Stomach (tissue), 8 donors: ENCODE measurements at regions not wholly inside any gene's neighbourhood (a gene's known extent, or its start where the extent isn't known, plus 50 kb on each side); places are given as distances from the start of the nearest gene placed in this dataset.

Source experiments
- DNase-seq, 2 donors: peaks; one replicate each; pipeline versions ENCODE4 v3.0.0 to v3.0.0-alpha.2; 2013 to 2019
- H3K27ac ChIP-seq, 5 donors: fragments of 200-600 bp in 4 of 5; sonication (generic) in 4 of 5; one replicate each; pipeline ENCODE4 v1.5.1; 2013 to 2019; ENCODE audit warnings: mild to moderate bottlenecking in 1 of 5, moderate library complexity in 1 of 5
- H3K27me3 ChIP-seq, 3 donors: fragments of 200-600 bp; sonication (generic); one replicate each; pipeline ENCODE4 v1.5.1; 2017 to 2019; ENCODE audit warnings: mixed run types in 1 of 3
- H3K36me3 ChIP-seq, 4 donors: fragments of 200-600 bp; sonication (generic); 1 replicate in 3 of 4; 2 replicates in 1 of 4; pipeline ENCODE4 v1.5.1; 2016 to 2019
- H3K4me1 ChIP-seq, 4 donors: fragments of 200-600 bp; sonication (generic); one replicate each; pipeline ENCODE4 v1.5.1; 2016 to 2019
- H3K4me3 ChIP-seq, 4 donors: fragments of 200-600 bp; sonication (generic) in 3 of 4; one replicate each; pipeline ENCODE4 v1.5.1; 2016 to 2019; ENCODE audit warnings: mild to moderate bottlenecking in 1 of 4
- H3K9me3 ChIP-seq, 4 donors: fragments of 200-600 bp; sonication (generic); one replicate each; pipeline ENCODE4 v1.5.1; 2016 to 2019
- EP300 ChIP-seq: sonication (generic); formaldehyde crosslinking; IDR thresholded peaks from one replicate; pipeline ENCODE4 v1.6.1; 2017; ENCODE audit warnings: antibody characterized with exemption
- POLR2A ChIP-seq, 4 donors: fragments of 450-650 bp; IDR thresholded peaks; one replicate each; pipeline ENCODE4 v1.6.1; 2016; ENCODE audit warnings: antibody characterized with exemption in 4 of 4, control low read depth in 2 of 4, mild to moderate bottlenecking in 1 of 4, moderate library complexity in 1 of 4
- POLR2AphosphoS5 ChIP-seq, 3 donors: sonication (generic); formaldehyde crosslinking; IDR thresholded peaks; one replicate each; pipeline ENCODE4 v1.6.1; 2016; ENCODE audit warnings: antibody characterized with exemption in 3 of 3
- WGBS, 5 donors: extraction: QIAGEN DNeasy Blood & Tissue Kit in 3 of 5; methylation state at CpG; one replicate each; pipeline versions ENCODE4 v1.1.5 to v1.1.7; 2013 to 2018; 5-methylcytosine and 5-hydroxymethylcytosine counted together
- intact Hi-C: fragments of 100-400 bp; cut with DNase I; formaldehyde crosslinking; loops from one replicate; pipeline ENCODE4 v1.15.1; 2023; ENCODE audit warnings: low total_unique reads
- TF ChIP-seq, protein P1 (sequence below), 7 experiments: fragments of 450-650 bp in 4 of 7; fragments of 200-600 bp in 3 of 7; sonication (generic) in 3 of 7; IDR thresholded peaks; one replicate each; pipeline ENCODE4 v1.5.1; 2016 to 2019; ENCODE audit warnings: antibody characterized with exemption in 7 of 7, control low read depth in 2 of 7, mild to moderate bottlenecking in 1 of 7
- donor health status: healthy with polysubstance abuse.
- donor health status: Bipolar disorder and iron deficiency.
- donor health status: healthy.

DNA sequence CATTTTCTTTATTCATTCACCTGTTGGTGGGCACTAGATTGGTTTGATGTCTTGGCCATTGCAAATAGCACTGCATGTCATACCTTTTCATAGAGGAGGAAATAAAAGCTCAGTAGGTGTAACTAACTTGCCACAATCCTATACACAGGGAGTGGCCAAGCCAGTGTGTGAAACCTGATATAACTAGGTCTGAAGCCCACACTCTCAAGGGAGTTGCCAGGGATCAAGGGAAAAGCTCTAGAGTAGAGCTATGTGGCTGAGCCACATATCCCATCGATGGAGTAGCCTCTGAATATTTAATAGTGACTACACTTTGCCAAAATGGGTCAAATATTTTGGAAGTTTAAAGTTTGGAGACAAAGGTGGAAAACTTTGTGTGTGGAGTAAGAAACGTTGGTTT lies 66.1 kb upstream of the TSHZ3 start:
- Histone ChIP-seq H3K4me1 (no peaks in the 10 kb centered on the region), H3K36me3 (no peaks in the 10 kb centered on the region), H3K4me3 (no peak overlapping the region), H3K27ac (no peak overlapping the region), H3K9me3 (no peaks in the 10 kb centered on the region), H3K27me3 (peaks cover 0 to 15% (median 0%) of the 10 kb centered on the region in 3 donors)
- 52 to 71% (median 58%) methylated on average over 2 of the region's 2 CpGs for WGBS, 5 donors
- intact Hi-C loops = no loop called here
- DNase-seq = no peak
- TF ChIP-seq EP300 = no peak
- TF ChIP-seq, protein P1, sequence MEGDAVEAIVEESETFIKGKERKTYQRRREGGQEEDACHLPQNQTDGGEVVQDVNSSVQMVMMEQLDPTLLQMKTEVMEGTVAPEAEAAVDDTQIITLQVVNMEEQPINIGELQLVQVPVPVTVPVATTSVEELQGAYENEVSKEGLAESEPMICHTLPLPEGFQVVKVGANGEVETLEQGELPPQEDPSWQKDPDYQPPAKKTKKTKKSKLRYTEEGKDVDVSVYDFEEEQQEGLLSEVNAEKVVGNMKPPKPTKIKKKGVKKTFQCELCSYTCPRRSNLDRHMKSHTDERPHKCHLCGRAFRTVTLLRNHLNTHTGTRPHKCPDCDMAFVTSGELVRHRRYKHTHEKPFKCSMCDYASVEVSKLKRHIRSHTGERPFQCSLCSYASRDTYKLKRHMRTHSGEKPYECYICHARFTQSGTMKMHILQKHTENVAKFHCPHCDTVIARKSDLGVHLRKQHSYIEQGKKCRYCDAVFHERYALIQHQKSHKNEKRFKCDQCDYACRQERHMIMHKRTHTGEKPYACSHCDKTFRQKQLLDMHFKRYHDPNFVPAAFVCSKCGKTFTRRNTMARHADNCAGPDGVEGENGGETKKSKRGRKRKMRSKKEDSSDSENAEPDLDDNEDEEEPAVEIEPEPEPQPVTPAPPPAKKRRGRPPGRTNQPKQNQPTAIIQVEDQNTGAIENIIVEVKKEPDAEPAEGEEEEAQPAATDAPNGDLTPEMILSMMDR (IDR thresholded peaks at IDR 0.05) = no peak
- no peak for TF ChIP-seq POLR2A (IDR thresholded peaks at IDR 0.05)
- no peak for TF ChIP-seq POLR2AphosphoS5 (IDR thresholded peaks at IDR 0.05)

DNA sequence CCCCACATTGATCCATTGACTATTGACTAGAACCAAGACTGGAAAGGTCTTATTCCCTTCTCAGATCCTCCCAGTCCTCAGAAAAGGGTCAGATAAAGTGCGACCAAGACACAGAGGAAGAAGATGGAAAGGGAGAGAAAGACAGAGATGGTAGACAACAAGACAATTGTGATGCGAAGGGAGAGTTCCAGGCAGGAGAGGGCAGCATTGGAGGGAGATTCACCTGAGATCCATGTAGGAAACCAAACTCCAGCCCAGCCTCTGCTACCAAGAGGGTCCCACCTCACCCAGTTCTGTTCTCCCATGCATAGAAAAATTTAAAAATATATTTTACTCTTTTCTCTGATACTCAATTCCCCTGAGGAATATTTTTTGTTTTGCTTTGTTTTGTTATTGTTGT lies 67.3 kb upstream of the TSHZ3 start:
- no peaks in the 10 kb centered on the region for H3K4me1 ChIP-seq
- H3K9me3 ChIP-seq = no peaks in the 10 kb centered on the region
- H3K27ac ChIP-seq = no peak overlapping the region
- 78 to 94% (median 87%) methylated on average over 2 of the region's 2 CpGs for WGBS, 5 donors
- peaks cover 0 to 15% (median 0%) of the 10 kb centered on the region in 3 donors for H3K27me3 ChIP-seq
- H3K36me3 ChIP-seq = no peaks in the 10 kb centered on the region
- no peak for DNase-seq
- TF ChIP-seq POLR2AphosphoS5 (IDR thresholded peaks at IDR 0.05) (no peak), EP300 (no peak), POLR2A (IDR thresholded peaks at IDR 0.05) (no peak)
- TF ChIP-seq, protein P1 (IDR thresholded peaks at IDR 0.05) = no peak
- intact Hi-C loops = no loop called here
- H3K4me3 ChIP-seq = no peak overlapping the region

DNA sequence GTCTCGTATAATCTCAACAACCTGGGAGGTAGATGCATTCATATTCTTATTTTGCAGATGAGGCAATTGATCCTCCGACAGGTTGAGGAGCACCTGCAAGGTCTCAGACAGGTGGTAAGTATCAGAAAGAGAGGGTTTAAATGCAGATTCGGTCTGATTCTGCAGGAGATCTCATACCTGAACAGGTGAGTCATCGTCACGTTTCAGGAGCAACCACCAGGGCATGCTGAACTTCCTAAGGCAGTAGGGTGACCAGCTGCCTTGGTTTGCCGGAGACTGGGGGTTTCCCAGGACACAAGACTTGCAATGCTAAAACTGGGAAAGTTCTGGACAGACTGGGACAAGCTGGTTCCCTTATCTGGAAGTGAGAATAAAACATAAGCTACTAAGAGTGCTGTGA lies 68.8 kb upstream of the TSHZ3 start:
- WGBS, 5 donors = 52 to 66% (median 55%) methylated on average over 6 of the region's 6 CpGs
- Histone ChIP-seq H3K27ac (no peak overlapping the region), H3K27me3 (peaks cover 0 to 22% (median 0%) of the 10 kb centered on the region in 3 donors), H3K4me1 (no peaks in the 10 kb centered on the region), H3K4me3 (no peak overlapping the region), H3K9me3 (no peaks in the 10 kb centered on the region), H3K36me3 (no peaks in the 10 kb centered on the region)
- TF ChIP-seq POLR2A (IDR thresholded peaks at IDR 0.05) (no peak), EP300 (no peak), POLR2AphosphoS5 (IDR thresholded peaks at IDR 0.05) (no peak)
- TF ChIP-seq, protein P1 (IDR thresholded peaks at IDR 0.05) = no peak
- intact Hi-C loops = no loop called here
- no peak for DNase-seq

DNA sequence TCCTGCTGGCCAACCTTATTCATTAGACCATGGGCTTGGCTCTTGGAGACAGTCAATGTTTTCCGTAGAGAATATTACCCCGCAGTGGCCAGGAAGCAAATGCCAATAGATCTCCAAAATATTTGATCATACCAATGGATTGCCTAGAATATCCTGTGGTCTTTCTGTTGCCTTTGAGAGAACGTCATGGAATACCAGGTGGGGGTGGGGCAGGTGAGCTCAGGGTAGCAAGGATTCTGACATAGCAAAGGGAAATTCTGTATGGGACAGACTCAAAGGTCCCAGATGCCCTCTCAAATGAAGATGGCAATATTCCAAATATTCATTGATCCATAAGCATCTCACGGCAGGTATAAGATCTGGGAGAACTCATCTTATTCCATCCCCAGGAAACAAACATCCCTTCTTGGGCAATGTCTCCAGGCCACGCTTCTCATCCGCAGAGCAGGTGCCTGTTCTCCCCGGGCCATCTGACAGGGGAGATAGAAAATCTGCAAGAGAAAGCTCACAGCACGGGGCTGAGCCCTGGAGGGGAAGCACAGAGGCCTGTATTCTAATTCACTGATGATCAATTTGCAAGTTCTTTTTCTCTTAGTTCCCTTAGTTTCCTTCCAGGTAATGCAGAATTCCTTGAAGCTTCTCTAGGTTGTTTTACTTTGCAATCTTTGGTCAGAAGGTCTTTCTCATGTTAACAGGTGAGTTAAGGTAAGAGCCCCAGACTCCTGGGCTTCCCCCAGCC lies 69.6 kb upstream of the TSHZ3 start:
- intact Hi-C loops = no loop called here

More for the DNA sequence above, 69.6 kb upstream of the TSHZ3 start:
- 47 to 61% (median 56%) methylated on average over 8 of the region's 8 CpGs for WGBS, 5 donors
- H3K27ac ChIP-seq = no peak overlapping the region
- no peak for TF ChIP-seq POLR2A (IDR thresholded peaks at IDR 0.05)
- TF ChIP-seq, protein P1 (IDR thresholded peaks at IDR 0.05) = no peak
- H3K36me3 ChIP-seq = no peaks in the 10 kb centered on the region
- H3K4me3 ChIP-seq = no peak overlapping the region
- H3K27me3 ChIP-seq = peaks cover 0 to 27% (median 0%) of the 10 kb centered on the region in 3 donors
- no peak for DNase-seq
- no peaks in the 10 kb centered on the region for H3K4me1 ChIP-seq
- H3K9me3 ChIP-seq = no peaks in the 10 kb centered on the region
